Epithelial cell of proximal tubule (primary cell): ENCODE measurements at regions not wholly inside any gene's neighbourhood (a gene's known extent, or its start where the extent isn't known, plus 50 kb on each side); places are given as distances from the start of the nearest gene placed in this dataset.
"Not testable (repeated sequence)": the region's sequence is repeated elsewhere in the genome, so short reads cannot be mapped to it uniquely, and the experiment has no call there.

ENCODE experiments used
- DNase-seq: peaks from one replicate; pipeline ENCODE4 v3.0.0-alpha.2; 2011; ENCODE audit warnings: low read depth
- H3K4me3 ChIP-seq: 2 replicates; pipeline ENCODE4 v1.5.1; 2011; ENCODE audit warnings: low read depth, mild to moderate bottlenecking, low read length
- TF ChIP-seq, protein P1 (sequence below): conservative IDR thresholded peaks from 2 replicates; pipeline ENCODE4 v1.5.1; 2012; ENCODE audit warnings: low read depth, mild to moderate bottlenecking, low read length

DNA sequence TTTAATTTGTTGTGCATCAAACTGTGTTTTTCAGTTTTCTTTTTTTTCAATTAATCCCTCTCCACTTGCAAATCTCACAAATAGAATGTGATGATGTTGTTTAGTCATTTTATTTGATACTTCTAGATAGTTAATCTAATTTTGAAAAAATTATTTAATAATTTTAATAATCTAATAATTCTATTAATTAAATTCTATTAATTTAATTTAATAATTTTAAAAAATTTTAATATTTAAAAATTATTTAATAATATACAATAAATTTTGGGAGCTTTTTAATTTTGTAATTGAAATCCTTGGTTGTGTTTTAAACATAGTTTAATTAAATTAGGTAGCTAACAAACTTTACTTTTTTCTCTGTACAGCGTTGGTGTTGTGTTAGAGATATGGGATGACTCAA lies 393.8 kb downstream of the OLFM4 start:
- no peak for DNase-seq
- no peak overlapping the region for H3K4me3 ChIP-seq
- TF ChIP-seq, protein P1, sequence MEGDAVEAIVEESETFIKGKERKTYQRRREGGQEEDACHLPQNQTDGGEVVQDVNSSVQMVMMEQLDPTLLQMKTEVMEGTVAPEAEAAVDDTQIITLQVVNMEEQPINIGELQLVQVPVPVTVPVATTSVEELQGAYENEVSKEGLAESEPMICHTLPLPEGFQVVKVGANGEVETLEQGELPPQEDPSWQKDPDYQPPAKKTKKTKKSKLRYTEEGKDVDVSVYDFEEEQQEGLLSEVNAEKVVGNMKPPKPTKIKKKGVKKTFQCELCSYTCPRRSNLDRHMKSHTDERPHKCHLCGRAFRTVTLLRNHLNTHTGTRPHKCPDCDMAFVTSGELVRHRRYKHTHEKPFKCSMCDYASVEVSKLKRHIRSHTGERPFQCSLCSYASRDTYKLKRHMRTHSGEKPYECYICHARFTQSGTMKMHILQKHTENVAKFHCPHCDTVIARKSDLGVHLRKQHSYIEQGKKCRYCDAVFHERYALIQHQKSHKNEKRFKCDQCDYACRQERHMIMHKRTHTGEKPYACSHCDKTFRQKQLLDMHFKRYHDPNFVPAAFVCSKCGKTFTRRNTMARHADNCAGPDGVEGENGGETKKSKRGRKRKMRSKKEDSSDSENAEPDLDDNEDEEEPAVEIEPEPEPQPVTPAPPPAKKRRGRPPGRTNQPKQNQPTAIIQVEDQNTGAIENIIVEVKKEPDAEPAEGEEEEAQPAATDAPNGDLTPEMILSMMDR, result no peak

DNA sequence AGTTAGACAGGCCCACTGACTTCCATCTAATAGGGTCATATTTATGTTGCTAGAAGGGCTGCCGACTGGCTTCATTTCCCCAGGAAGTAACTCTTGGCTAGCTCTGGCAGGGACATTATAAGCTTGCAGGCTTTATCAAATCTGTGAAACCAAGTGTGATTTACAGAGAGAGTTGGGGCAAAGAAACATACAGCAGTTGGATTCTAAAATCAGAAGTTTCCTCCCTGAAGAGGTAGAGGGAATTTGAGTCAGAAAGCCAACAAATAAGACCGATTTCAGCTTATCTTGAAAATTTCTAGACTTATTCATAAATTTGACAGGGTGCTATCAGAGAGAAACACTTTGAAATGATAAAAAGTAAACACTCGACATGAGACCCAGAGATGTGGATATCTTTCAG lies 407.8 kb downstream of the OLFM4 start:
- TF ChIP-seq, protein P1, result no peak
- no peak overlapping the region for H3K4me3 ChIP-seq
- no peak for DNase-seq

DNA sequence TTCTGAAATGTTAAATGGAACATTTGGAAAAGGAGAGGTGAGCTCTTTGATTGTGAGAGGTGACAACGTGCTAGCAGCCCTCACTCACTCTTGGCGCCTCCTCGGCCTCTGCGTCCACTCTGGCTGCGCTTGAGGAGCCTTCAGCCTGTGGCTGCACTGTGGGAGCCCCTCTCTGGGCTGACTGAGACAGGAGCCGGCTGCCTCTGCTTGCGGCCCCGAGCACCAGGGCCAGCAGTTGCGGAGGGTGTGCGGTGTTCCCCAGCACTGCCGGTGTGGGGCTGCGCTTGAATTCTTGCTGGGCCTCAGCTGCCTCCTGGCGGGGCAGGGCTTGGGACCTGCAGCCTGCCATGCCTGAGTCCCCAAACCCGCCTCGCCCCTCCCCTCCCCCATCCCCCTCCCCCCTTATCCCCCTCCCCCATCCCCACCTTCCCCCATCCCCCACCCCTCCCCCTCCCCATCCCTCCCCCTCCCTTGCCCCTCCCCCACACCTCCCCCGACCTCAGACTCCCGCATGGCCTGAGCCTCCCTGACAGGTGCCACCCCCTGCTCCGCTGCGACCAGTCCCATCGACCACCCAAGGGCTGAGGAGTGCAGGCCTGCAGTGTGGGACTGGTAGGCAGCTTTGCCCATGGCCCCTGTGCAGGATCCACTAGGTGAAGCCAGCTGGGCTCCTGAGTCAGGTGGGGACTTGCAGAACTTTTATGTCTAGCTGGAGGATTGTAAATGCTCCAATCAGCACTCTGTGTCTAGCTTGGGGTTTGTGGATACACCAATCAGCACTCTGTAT lies 411.0 kb downstream of the OLFM4 start:
- no peak for DNase-seq
- H3K4me3 ChIP-seq, result no peak overlapping the region
- TF ChIP-seq, protein P1, result no peak

DNA sequence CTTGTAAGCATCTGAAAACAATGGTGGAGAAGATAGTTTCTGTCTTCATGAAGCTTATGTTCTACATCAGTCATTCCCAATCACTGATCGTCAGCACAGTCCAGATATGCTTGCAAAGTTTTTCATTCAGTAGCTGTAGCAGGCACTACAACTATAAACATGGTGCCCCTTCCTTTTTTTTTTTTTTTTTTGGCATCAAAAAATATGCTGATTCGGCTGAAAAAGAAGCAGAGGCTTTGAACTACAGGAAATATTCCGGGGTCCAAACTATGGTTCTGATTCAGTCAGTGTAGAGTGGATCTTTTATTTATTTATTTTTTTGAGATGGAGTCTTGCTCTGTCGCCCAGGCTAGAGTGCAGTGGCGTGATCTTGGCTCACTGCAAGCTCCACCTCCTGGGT lies 414.4 kb downstream of the OLFM4 start:
- TF ChIP-seq, protein P1, result no peak
- no peak for DNase-seq
- H3K4me3 ChIP-seq, result no peak overlapping the region

DNA sequence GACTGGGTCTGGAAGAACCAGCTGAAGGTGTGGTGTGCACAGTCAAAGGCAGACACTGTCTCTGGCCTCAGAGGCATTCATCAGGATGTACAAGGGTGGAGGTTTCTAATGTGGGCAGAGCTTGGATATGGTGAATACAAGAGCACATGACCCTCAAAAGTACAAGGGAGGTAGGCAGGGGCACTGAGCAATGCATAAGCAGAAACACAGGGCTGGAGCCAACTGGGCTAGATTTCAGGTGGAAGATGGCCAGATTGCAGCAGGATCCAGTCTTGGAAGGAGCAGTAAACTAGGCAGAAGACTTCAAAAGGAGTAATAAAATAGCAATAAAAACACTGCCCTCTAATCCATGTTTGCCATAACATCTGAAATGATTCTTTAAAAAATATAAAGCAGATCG lies 417.1 kb downstream of the OLFM4 start:
- H3K4me3 ChIP-seq, result no peak overlapping the region
- TF ChIP-seq, protein P1, result no peak
- no peak for DNase-seq

DNA sequence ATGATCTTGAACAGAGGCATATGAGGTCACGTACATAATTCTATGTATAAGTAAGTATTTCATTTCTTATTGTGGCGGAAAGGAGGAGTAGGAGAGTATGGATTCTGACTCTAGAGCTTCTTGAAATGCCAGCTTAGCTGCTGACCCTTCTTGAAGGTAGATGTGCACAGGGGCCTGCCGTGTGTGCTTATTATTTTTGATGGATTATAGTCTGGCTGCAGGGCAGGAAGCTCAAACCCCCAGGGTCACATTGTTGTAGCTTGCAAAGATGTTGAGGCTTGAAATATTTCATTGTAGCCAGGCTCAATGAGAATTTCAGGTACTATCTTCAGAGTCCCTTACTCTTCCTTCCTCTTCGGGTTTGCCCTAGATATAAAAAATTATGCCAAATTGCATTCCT lies 418.8 kb downstream of the OLFM4 start:
- no peak overlapping the region for H3K4me3 ChIP-seq
- TF ChIP-seq, protein P1, result no peak
- no peak for DNase-seq

DNA sequence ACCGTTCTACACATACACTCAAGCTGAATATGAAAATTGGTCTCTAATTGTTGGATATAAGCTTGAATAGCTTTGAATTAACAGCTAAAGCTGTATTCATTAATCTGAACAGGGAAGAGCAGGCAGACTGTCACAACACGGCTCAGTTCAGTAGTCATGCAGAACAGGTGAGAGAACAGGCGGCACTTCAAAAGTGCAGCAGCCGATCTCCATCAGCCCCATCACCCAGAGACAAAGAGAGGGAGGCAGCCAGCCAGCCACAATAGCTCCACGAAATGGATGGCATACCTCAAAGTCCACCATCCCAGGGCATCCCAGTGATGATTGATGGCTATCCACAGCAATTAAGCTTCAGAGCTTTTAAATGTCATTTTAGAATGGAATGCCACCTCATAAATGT lies 419.2 kb downstream of the OLFM4 start:
- DNase-seq, result no peak
- H3K4me3 ChIP-seq, result no peak overlapping the region
- TF ChIP-seq, protein P1, result no peak

DNA sequence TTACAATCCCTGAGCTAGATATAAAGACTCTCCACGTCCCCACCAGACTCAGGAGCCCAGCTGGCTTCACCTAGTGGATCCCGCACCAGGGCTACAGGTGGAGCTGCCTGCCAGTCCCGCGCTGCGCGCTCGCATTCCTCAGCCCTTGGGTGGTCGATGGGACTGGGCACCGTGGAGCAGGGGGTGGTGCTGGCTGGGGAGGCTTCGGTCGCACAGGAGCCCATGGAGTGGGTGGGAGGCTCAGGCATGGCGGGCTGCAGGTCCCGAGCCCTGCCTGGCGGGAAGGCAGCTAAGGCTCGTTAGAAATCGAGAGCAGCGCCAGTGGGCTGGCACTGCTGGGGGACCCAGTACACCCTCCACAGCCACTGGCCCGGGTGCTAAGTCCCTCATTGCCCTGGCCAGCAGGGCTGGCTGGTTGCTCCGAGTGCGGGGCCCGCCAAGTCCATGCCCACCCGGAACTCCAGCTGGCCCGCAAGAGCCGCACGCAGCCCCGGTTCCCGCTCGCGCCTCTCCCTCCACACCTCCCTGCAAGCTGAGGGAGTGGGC lies 423.7 kb downstream of the OLFM4 start:
- not testable (repeated sequence) for DNase-seq

More for the DNA sequence above, 423.7 kb downstream of the OLFM4 start:
- H3K4me3 ChIP-seq, result not testable (repeated sequence)
